SIG-M5 (cell line): ENCODE measurements at regions not wholly inside any gene's neighbourhood (a gene's known extent, or its start where the extent isn't known, plus 50 kb on each side); places are given as distances from the start of the nearest gene placed in this dataset.
"Not testable (repeated sequence)": the region's sequence is repeated elsewhere in the genome, so short reads cannot be mapped to it uniquely, and the experiment has no call there.

Source experiments
- DNase-seq: peaks from one replicate; lab custom pipeline; 2025; lab: John Stamatoyannopoulos, UW

DNA sequence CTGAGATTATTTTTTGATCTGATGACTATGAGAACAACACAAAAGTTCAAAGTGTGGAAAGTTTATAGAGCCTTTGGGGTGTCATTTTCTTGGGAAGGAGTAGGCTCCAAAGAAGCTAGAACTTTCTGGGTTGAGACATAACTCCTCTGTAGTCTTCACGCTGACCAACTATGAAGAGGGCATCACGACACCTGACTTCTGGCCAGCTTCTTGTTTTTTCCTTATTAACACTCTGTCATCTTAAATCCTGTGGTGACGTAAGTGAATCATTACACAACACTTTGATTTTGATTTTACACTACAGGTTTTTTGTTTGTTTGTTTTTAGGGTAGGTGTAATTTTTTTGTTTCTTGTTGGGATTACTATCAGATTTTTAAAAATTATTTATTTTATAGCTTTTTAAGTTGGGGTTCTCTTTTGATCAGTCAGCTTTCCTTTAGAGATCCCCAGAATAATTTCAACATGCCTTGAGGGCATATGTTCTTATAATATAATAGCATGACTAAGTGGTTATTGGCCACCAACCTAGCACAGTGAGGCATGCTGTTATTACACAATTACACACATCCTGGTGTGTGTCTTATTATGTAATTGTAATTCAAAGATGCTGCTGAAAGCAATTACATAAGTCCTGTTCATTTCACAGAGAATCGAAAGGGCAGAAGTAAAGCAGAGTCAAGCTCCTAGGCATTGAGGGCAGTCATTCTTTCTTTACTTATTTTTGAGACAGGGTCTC is 281.6 kb upstream of the NOTCH2NLA start:
- DNase-seq = not testable (repeated sequence)

DNA sequence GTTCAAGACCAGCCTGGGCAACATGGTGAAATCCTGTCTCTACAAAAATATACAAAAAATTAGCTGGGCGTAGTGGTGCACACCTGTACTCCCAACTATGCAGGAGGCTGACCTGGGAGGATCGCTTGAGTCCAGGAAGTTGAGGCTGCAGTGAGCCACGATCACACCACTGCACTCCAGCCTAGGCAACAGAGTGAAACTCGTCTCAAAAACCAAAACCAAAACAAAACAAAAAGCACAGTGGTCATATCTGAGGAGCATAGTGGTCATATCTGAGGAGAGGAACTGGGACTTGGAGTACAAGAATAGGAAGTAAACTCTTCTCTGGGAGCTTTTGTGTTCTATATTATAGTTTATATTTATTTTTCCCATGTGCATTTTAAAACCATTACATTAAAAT is 275.3 kb upstream of the NOTCH2NLA start:
- not testable (repeated sequence) for DNase-seq

DNA sequence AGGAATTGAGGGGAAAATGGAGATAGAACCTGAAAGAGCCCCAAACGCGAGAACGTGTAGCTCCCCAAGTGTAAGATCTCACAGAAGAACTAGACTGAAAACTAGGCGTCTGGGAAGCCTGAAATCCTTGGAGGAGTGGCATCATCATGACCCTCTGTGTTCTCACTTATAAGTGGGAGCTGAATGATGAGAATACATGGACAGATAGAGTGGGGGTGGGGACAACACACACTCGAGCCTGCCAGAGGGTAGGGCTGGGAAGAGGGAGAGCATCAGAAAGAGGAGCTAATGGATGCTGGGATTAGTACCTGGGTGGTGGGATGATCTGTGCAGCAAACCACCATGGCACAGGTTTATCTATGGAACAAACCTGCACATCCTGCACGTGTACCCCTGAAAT is 258.7 kb upstream of the NOTCH2NLA start:
- DNase-seq = not testable (repeated sequence)

DNA sequence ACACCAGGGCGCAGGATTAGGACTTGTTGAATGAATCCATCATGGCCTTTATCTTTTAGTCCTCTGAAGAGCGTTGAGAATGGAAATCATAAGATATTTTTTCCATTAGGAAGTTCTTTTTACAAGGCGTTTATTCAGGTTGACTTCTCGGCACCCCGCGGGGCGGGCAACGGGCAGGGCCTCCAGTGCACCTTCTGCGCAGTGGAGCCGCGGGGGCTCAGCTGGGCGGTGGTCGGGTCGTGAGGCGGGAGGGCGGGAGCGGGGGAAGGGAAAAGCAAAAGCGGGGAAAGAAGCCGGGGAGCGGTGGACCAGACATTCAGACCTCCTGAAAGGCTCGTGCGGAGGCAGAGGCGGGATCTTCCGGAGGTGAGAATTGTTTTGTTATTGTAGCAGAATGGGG is 258.3 kb upstream of the NOTCH2NLA start:
- not testable (repeated sequence) for DNase-seq

DNA sequence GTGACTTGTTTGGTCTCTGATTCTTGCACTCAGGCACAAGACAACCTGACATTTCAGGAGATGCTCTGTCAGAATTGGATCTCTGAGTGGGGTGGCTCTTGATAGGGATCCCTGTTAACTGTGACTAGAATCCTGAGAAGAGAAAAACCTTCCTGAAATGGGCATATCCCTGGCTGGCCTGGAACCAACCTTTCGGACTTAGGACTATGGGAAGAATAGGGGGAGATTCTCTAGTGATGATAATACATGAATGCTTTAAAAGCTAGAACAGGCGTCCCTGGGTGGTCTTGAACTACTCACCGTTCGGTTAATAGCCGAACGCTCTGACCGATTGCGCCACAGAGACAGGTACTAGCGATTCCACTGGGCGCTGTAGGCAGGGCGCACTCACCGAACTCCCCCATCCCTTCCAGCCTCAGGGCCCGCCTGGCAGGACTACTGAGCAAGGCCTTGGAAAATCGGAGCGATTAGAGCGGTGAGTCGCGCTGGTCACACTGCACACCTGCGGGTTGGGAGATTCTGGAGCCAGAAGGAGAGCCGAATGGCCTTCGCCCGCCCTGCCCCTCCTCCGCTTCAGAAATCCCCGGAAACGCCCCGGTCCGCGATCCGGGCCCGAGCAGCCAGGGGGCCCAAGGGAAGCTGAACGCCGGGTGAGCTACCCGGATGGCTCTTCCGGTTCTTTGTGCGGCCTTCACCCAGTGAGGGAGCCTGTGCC is 257.6 kb upstream of the NOTCH2NLA start:
- not testable (repeated sequence) for DNase-seq

DNA sequence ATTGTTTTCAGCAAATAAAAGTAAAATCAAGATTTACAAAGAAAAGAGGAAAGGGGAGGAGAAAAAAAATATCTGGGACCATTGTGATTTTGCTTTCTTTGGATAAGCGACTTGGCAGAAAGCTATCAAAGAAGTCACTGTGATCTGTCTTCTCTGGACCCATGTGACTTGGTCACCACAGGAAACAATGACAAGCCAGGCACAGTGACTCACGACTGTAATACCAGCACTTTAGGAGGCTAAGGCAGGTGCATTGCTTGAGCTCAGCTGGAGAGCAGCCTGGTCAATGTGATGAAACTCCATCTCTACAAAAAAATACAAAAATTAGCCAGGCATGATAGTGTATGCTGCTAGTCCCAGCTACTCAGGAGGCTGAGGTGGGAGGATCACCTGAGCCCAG is 255.4 kb upstream of the NOTCH2NLA start:
- DNase-seq = not testable (repeated sequence)

DNA sequence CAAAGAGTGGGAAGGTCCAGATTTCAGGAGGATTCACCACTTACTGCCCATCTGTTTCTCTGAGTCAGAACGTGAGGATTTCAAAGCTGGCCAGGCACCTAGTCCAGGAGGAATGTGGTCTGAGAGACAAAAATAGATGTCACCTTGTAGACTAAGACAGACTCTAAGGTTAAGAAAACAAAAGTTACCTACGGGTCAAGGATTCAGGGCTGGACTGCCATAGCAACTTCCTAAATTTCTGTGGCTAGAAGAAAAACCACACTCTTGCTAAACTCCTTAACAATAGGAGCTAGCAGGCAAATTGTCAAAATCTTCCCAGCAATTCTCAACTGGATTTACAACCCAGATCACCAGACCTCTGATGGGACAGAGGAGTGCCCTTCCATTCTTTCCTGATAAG is 250.4 kb upstream of the NOTCH2NLA start:
- DNase-seq = not testable (repeated sequence)

DNA sequence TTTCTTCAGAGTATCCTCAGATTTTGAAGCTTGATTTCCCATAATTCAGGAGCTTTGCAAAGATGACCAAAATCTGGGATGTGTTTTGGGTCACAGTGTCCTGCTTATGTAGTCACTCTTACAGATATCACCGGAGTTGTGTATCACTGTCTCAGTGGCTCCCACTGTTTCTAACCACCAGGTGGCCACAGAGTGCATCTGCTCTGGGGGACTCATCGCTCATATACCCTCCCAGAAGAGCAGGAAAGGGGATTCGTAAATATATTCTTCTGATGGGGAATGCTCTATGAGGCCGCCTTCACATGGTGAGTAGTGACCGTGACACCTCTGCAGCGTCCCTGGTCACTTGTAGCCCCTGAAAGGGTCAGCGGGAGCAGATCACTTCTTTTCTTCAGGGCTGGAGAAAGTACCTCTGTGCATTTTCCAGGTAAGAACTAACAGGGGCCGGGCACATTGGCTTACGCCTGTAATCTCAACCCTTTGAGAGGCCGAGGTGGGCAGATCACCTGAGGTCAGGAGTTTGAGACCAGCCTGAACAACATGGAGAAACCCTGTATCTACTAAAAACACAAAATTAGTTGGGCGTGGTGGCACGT is 249.4 kb upstream of the NOTCH2NLA start:
- not testable (repeated sequence) for DNase-seq

DNA sequence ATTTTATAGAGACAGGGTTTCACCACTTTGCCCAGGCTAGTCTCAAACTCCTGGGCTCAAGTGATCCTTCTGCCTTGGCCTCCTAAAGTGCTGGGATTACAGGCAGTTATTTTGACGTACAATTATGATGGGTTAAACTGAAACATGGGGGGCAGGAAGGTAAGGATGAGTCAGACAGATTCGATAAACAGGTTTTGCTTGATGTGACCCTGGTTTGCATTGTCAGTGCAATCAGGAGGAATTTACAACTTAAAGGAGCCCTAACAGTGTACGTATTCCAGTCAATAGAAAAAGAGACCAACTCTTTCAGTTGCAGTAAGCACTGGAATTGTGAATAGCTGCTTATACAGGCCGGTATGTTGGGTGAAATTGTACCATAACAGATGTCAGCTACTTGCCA is 246.3 kb upstream of the NOTCH2NLA start:
- DNase-seq = not testable (repeated sequence)

DNA sequence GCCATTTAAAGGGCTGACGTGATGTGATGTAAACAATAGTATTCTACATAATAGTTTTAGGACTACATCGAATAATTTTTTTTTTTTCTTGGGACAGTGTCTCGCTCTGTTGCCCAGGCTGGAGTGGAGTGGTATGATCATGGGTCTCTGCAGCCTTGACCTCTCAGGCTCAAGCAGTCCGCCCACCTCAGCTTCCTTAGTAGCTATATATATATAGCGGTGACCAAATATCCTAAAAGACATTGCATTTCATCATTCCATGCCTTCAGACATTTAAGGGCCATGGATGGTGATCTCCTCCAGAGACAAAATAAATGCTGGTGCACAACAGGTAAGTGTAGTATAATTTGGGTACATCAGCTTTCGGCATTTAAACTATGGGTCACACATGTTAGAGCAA is 245.4 kb upstream of the NOTCH2NLA start:
- DNase-seq = not testable (repeated sequence)

DNA sequence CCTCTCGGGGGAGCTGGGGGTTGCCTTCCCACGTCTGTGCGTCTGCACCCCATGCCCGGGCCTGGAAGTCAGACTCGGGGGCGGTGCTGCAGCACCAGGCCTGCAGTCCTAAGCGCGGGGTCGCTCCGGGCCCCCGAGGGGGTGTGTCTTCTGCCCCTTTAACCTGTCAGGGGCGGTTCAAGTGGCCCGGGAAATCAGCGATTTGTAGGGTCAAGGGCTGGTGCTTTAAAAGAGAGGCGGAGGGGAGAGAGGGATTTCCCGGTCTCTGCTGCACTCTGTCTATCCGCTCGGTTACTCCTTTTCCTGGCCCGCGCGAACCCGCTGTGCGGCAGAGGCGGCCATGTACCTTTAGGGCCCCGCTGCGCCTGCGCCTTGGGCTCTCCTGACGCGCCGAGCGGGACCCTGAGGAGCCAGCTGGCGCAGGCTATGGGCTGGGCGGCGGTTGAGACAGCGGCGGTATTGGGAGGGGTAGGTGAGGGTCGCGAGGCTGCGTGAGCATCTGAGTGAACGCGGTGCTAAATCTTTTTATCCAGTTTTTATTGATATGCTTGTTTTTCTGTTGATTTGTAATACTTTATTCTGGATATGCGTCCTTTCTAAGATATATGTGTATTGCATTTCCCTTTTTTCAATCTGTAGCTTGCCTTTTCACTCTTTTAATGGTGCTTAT is 243.5 kb upstream of the NOTCH2NLA start:
- DNase-seq = not testable (repeated sequence)

DNA sequence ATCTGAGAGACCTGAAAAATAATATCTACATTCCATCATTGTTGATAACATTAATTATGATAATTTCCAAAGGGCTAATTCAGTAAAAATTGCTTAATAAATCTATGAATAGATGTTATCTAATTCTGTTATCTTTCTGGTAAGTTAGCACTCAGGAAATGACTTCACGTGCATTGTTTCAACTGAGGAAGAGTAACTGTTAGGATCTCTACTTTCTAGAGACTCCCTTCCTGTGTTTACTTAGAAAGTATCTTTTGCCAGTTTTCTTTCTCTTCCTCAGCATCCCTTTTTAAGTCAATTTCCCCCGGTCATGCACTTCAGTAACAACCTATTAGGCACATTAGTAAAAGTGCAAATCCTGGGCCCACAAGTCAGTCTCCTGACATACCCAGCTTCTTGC is 231.1 kb upstream of the NOTCH2NLA start:
- DNase-seq = not testable (repeated sequence)

DNA sequence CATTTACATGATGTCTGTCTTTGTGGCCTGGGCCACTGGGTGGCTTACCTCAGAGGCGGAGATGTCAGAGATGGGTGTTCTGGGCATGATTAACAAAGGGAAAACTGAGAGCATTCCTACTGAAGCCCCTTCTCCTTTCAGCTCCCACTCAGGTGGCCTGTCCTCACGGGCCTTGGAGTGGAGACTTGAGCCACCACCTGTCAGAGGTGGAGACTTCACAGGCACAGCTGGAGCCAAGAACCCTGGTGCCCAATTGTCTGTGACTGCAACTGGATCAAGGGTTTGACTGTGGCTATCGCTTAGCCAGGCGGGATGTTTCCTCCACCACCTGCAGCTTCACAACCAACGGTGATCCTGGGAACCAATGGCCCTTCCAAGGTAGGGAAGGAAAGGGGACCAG is 230.5 kb upstream of the NOTCH2NLA start:
- DNase-seq = not testable (repeated sequence)

DNA sequence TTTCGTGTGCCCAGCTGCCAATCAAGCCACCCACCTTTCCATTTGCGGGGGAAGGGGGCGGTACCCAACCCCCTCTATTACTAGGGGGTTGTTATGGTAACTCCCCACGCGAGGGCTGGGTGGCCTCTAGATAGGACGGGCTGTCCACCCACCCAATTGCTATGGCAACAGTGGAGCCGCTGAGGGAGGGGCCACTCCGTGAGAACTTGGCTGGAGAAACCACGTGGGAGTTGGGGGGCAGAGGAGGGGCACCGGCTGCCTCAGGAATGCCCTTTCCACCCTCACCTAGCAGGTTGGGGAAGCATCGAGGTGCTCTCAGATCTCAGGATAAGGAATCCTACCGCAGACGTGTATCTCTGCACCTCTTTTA is 220.0 kb upstream of the NOTCH2NLA start:
- DNase-seq = not testable (repeated sequence)

DNA sequence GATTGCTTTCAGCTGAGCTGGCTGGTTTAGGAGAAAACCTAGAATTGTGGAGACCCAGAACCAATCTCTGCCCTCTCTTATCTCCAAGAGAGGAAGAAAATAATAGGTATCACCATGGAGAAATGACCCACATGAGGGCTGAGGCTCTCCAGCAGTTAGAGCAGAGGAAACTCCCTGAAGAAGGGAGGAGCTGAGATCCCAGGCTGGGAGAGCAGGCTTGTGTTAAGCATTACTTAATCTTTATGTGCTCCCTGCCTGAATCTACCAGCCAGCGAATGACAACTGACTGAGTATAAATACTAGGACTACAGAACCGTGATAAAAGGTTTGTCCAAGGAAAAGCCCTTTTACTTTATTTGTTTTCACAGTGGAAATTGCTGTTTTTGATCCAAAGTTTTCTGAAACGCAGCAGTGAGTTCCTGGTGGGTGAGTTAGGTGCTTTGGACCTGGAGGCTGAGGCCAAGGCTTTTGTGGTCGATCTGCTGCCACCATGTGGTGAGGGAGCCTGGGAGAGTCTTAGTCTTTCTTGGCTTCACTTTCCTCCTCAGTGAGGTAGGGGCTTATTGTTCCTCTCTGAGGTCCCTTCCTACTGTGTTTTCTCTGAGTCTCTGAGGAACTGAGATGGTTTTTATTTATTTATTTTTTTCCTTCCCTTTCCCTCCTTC is 219.5 kb upstream of the NOTCH2NLA start:
- DNase-seq = not testable (repeated sequence)

DNA sequence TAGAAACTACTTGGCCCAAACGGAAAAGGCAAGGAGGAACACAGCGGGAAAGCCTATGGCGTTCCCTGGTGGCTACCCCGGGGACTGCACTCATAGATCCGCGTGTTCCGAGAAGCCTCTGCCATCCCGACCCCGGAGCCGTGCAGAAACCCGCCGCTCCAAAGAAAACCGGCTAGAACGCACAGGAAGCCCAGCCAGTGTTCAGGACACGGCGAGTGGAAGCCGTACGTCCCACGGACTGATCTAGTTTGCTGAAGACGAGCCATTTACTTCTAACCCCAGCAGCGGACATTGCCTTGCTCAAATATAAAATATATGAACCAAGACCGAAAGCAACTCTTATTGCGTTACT is 215.0 kb upstream of the NOTCH2NLA start:
- DNase-seq = not testable (repeated sequence)

DNA sequence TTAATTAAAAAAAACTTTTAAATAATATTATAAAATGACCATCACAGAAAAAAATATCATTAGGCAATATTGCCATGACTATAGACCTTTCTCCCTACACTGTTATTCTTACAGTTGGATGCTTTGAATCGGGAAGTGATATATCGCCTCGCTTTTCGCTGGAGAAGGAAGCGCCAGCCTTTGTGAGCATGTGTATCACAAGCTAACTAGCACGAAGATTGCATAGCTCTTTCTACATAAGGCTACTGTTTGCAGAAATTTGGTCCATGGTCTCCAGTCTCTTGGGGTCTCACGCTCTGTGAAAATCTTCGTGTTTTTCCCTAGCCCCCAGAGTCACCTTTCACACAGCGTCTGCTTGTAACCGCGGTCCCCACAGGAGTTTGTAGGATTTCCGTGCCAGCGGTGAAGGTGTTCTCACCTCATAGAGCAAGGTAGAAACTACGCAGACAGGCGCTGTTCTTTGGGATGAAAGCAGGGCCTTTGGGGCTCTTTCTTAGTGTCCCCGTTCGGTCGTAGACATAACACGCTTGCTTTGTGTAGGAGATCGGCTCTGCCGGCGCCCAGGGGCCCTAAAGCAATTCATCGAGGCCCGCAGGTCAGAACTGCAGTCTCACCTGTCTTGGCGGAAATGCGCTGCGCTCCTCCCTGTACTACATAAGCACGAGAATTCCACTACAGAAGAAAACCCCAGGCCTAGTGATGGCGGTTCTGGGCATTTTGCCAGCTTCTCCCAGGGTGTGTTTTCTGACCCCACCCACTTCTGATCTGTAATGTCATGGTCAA is 214.5 kb upstream of the NOTCH2NLA start:
- not testable (repeated sequence) for DNase-seq

DNA sequence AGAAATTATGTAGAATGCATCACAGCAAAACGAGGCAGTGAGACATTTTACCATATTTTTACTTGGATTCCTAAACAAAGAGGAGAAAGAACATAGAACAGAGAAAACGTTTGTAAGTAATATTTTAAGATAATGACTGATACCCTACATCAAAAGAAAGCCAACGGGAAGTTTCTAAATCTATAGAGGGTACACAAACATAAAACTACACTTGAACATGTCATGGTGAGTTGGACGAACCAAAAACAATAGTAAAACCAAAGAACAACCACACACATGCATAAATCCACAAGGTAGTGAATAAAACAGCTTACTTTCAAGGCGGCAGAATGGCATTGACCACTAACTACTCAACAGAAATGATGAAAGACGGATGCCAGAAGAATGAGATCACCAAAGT is 209.7 kb upstream of the NOTCH2NLA start:
- not testable (repeated sequence) for DNase-seq

DNA sequence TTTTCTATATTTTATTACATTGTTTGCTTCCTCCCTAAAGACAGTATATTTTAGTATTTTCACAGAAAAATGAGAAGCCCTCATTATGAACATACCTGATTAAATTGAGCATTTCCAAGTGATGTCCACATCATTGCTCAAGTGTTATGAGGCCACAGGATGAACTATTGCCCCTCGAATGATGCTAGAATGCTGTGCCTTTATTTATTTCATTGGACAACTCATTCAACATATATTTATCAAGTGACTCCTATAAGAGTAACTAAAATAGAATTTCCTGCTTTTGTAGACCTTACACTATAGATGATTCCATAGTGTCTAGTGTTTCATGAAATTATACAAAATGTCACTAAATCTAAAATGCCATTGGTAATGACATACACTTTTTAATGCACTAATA is 187.8 kb upstream of the NOTCH2NLA start:
- DNase-seq = not testable (repeated sequence)

DNA sequence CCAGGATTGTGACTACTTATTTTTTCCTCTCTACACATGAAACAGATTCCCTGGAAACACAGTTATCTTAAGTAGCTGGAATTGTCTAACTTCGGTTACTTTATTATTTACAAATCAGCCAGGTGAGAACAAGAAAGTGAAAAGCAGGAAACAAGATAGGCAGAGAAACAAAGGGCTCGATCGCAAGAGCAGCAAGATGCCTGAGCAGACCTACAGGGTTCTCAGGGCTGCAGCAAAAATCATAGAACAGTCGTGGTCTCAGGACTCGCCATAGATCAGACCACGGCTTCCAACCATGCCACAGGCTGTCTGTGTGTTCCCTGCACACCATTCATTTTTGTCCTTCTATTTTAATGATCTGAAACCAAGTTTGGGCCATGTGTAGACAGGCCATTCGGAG is 186.2 kb upstream of the NOTCH2NLA start:
- not testable (repeated sequence) for DNase-seq

DNA sequence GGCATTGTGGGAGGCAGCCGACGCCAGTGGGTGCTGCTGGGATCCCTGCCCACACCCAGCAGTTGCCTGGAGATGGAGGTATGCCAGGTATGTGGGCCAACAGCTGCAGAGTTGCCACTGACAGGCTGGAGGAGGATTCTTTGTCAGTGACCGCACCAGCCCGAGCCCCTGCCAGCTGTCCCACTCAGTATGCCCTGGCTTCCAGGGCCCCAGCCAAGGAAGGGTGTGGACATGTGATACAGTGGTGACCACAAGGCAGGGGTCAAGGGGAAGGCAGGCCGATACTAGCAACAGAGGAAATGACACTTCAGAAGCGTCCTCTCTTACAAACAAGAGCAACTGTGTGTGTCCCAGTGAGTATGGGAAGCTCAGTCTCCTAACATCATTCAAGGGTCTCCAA is 185.1 kb upstream of the NOTCH2NLA start:
- not testable (repeated sequence) for DNase-seq
